ENCODE measurements at regions not wholly inside any gene's neighbourhood (a gene's known extent, or its start where the extent isn't known, plus 50 kb on each side); places are given as distances from the start of the nearest gene placed in this dataset.
A peak's percentile ranks its signal among the peaks of the same experiment; 100 is the strongest.

- Histone ChIP-seq H3K4me2 (ENCODE audit: control insufficient read depth, insufficient read depth) (peak overlapping the region; percentile 28; the same call in 1 of the 2 replicates), H3K36me3 (ENCODE audit: control insufficient read depth in 2 of 2, insufficient read depth in 2 of 2, low read length in 1 of 2) (no peaks in the 10 kb centered on the region), H3K9ac (ENCODE audit: control insufficient read depth, insufficient read depth, low read length) (no peak overlapping the region), H4K20me1 (ENCODE audit: control insufficient read depth, insufficient read depth) (no peaks in the 10 kb centered on the region), H3K27me3 (replicated peaks in 1 of 2; ENCODE audit: control insufficient read depth in 2 of 2, insufficient read depth in 2 of 2, low read length in 1 of 2) (no peaks in the 10 kb centered on the region), H2AFZ (ENCODE audit: control insufficient read depth, low read depth, low read length) (no peak overlapping the region), H3K9me3 (replicated peaks; ENCODE audit: control insufficient read depth, insufficient read depth, low read length) (peaks cover 6% of the 10 kb centered on the region; the same call in 2 of the 3 replicates), H3K79me2 (ENCODE audit: control insufficient read depth, insufficient read depth, low read length) (no peaks in the 10 kb centered on the region), H3K4me3 (no peak overlapping the region), H3K27ac (ENCODE audit: control insufficient read depth, insufficient read depth) (peak overlapping the region; percentile 67), H3K4me1 (ENCODE audit: control insufficient read depth, insufficient read depth, low read length) (peaks cover 18% of the 10 kb centered on the region)
- no TSS peak for BruUV-seq (replicated peaks)
- ATAC-seq (peak; percentile 88), DNase-seq (ENCODE audit: low read depth, low spot score) (peak; percentile 53), FAIRE-seq (no peak)
- in situ Hi-C loops (cut with MboI) (no loop called here), intact Hi-C loops (cut with micrococcal nuclease; ENCODE audit: unreplicated experiment) (loop anchor here (1.0 to 5.0 kb wide), 4 partner anchors 12 to 204 kb away; no protein-coding TSS in a partner anchor)
- 0% methylated on average over 3 of the region's 3 CpGs for WGBS (ENCODE audit: insufficient coverage, insufficient replicate concordance, low lambda C conversion rate, missing lambda C conversion rate)
- ChIA-PET CTCF (interaction anchor here (0.7 to 4.8 kb wide), 9 partner anchors 8 to 319 kb away, joined by 3 to 34 read pairs (median 5); no protein-coding TSS in a partner anchor), RAD21 (ENCODE audit: unreplicated experiment) (interaction anchor here (0.7 to 5.2 kb wide), 16 partner anchors 11 to 611 kb away, joined by 3 to 77 read pairs (median 4); no protein-coding TSS in a partner anchor), POLR2A (interaction anchor here (5.6 kb wide), 1 partner anchor 10 kb away, joined by 35 read pairs; no protein-coding TSS in a partner anchor), SMC1A (ENCODE audit: uncharacterized antibody, unreplicated experiment) (interaction anchor here (0.7 to 5.3 kb wide), 20 partner anchors 8 to 319 kb away, joined by 3 to 102 read pairs (median 4); no protein-coding TSS in a partner anchor)
- TF ChIP-seq ZNF217 (IDR thresholded peaks at IDR 0.05): 0 out of 2 replicates have a peak, but pooled peaks have one; percentile 57
- no peak for TF ChIP-seq RAD51 (IDR thresholded peaks at IDR 0.05)
- TF ChIP-seq EP300 (IDR thresholded peaks at IDR 0.05; ENCODE audit: borderline replicate concordance in 1 of 2, control insufficient read depth in 1 of 2, low read depth in 2 of 2, low read length in 2 of 2): peak; percentile 82 to 91; a peak in 3 of 4 replicates
- TF ChIP-seq ATF7 (IDR thresholded peaks at IDR 0.05; ENCODE audit: low read depth): peak; percentile 48; the same call in 1 of the 2 replicates
- TF ChIP-seq MEF2B (IDR thresholded peaks at IDR 0.05; ENCODE audit: partially characterized antibody, poor library complexity, severe bottlenecking): peak; percentile 55
- no peak for TF ChIP-seq SMAD5 (IDR thresholded peaks at IDR 0.05; ENCODE audit: low read depth)
- peak; percentile 74 to 75 for TF ChIP-seq BHLHE40 (IDR thresholded peaks at IDR 0.05; ENCODE audit: borderline replicate concordance in 1 of 2, low read depth in 2 of 2, low read length in 1 of 2)
- TF ChIP-seq, protein P1, sequence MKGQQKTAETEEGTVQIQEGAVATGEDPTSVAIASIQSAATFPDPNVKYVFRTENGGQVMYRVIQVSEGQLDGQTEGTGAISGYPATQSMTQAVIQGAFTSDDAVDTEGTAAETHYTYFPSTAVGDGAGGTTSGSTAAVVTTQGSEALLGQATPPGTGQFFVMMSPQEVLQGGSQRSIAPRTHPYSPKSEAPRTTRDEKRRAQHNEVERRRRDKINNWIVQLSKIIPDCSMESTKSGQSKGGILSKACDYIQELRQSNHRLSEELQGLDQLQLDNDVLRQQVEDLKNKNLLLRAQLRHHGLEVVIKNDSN (IDR thresholded peaks at IDR 0.05; ENCODE audit: borderline replicate concordance, extremely low read length, insufficient read depth, low read depth, low read length): no peak
- TF ChIP-seq, protein P2, sequence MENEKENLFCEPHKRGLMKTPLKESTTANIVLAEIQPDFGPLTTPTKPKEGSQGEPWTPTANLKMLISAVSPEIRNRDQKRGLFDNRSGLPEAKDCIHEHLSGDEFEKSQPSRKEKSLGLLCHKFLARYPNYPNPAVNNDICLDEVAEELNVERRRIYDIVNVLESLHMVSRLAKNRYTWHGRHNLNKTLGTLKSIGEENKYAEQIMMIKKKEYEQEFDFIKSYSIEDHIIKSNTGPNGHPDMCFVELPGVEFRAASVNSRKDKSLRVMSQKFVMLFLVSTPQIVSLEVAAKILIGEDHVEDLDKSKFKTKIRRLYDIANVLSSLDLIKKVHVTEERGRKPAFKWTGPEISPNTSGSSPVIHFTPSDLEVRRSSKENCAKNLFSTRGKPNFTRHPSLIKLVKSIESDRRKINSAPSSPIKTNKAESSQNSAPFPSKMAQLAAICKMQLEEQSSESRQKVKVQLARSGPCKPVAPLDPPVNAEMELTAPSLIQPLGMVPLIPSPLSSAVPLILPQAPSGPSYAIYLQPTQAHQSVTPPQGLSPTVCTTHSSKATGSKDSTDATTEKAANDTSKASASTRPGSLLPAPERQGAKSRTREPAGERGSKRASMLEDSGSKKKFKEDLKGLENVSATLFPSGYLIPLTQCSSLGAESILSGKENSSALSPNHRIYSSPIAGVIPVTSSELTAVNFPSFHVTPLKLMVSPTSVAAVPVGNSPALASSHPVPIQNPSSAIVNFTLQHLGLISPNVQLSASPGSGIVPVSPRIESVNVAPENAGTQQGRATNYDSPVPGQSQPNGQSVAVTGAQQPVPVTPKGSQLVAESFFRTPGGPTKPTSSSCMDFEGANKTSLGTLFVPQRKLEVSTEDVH (IDR thresholded peaks at IDR 0.05; ENCODE audit: low read depth, partially characterized antibody): no peak
- TF ChIP-seq RB1 (IDR thresholded peaks at IDR 0.05; ENCODE audit: borderline replicate concordance): 0 out of 2 replicates have a peak, but pooled peaks have one; percentile 24
- TF ChIP-seq RAD21 (IDR thresholded peaks at IDR 0.05; ENCODE audit: insufficient read depth, low read depth, low read length): no peak
- peak; percentile 63; the same call in 1 of the 2 replicates for TF ChIP-seq BACH1 (IDR thresholded peaks at IDR 0.05; ENCODE audit: borderline replicate concordance)
- TF ChIP-seq, protein P3, sequence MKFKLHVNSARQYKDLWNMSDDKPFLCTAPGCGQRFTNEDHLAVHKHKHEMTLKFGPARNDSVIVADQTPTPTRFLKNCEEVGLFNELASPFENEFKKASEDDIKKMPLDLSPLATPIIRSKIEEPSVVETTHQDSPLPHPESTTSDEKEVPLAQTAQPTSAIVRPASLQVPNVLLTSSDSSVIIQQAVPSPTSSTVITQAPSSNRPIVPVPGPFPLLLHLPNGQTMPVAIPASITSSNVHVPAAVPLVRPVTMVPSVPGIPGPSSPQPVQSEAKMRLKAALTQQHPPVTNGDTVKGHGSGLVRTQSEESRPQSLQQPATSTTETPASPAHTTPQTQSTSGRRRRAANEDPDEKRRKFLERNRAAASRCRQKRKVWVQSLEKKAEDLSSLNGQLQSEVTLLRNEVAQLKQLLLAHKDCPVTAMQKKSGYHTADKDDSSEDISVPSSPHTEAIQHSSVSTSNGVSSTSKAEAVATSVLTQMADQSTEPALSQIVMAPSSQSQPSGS (IDR thresholded peaks at IDR 0.05; ENCODE audit: low read length): peak; percentile 82
- TF ChIP-seq FOXM1 (IDR thresholded peaks at IDR 0.05; ENCODE audit: low read depth, low read length): peak; percentile 90
- TF ChIP-seq ZNF207 (IDR thresholded peaks at IDR 0.05; ENCODE audit: borderline replicate concordance): 0 out of 2 replicates have a peak, but pooled peaks have one; percentile 37
- TF ChIP-seq RUNX3 (IDR thresholded peaks at IDR 0.05; ENCODE audit: low read length): peak; percentile 80
- TF ChIP-seq RELA (IDR thresholded peaks at IDR 0.05; ENCODE audit: borderline replicate concordance, partially characterized antibody): peak; percentile 21
- TF ChIP-seq JUNB (IDR thresholded peaks at IDR 0.05): peak; percentile 29; the same call in 1 of the 2 replicates
Observed at GRCh38 chr3:59246719-59247401, 197.0 kb upstream of the CFAP20DC start.
